ENCODE measurements at regions not wholly inside any gene's neighbourhood (a gene's known extent, or its start where the extent isn't known, plus 50 kb on each side); places are given as distances from the start of the nearest gene placed in this dataset.
"Not testable (repeated sequence)": the region's sequence is repeated elsewhere in the genome, so short reads cannot be mapped to it uniquely, and the experiment has no call there.

DNA sequence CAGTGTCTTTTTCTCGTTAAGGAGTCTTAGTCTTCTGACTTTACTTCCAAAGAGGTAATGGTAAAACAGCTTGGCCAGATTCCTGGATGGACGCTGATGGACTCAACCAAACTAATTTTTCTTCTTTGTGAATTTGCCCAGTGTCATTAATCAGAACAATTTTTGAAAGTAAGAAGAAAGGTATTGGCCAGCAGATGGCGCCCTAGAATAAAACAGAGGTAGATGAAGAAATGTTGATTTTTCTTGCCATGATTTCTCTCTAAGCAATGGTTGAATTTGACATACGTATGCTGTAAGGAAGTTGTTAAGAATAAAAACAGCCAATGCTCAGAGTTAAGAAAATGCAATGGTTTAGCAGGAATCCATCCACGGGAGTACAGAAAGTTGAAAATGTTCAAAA, 500.0 kb downstream of the DIRAS2 start:
- H3K9me3 ChIP-seq (ENCODE audit: low read depth): no peaks in the 10 kb centered on the region
- no peak overlapping the region for H3K27ac ChIP-seq
- no peaks in the 10 kb centered on the region for H3K36me3 ChIP-seq
- H3K27me3 ChIP-seq: no peaks in the 10 kb centered on the region
- TF ChIP-seq, protein P1, sequence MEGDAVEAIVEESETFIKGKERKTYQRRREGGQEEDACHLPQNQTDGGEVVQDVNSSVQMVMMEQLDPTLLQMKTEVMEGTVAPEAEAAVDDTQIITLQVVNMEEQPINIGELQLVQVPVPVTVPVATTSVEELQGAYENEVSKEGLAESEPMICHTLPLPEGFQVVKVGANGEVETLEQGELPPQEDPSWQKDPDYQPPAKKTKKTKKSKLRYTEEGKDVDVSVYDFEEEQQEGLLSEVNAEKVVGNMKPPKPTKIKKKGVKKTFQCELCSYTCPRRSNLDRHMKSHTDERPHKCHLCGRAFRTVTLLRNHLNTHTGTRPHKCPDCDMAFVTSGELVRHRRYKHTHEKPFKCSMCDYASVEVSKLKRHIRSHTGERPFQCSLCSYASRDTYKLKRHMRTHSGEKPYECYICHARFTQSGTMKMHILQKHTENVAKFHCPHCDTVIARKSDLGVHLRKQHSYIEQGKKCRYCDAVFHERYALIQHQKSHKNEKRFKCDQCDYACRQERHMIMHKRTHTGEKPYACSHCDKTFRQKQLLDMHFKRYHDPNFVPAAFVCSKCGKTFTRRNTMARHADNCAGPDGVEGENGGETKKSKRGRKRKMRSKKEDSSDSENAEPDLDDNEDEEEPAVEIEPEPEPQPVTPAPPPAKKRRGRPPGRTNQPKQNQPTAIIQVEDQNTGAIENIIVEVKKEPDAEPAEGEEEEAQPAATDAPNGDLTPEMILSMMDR (IDR thresholded peaks at IDR 0.05; ENCODE audit: low read depth, low read length): peak; percentile 52
- peaks cover 8% of the 10 kb centered on the region for H3K4me1 ChIP-seq (ENCODE audit: low read depth)
- no peak overlapping the region for H3K4me3 ChIP-seq
- peak; percentile 62 to 78 for DNase-seq (ENCODE audit: low read depth in 1 of 2, low spot score in 1 of 2)

DNA sequence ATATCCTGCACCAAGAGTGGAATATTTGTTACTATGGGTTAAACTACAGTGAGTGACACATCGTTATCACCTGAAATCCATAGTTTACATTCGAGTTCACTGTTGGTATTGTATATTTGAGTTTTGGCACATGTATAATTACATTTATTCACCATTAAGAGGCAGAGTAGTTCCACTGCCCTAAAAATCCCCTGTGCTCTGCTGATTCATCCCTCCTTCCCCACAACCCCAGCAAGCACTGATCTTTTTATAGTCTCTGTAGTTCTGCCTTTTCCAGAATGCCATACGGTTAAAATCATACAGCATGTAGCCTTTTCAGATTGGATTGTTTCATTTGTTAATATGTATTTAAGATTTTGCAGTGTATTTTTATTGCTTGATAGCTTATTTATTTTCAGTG, 495.2 kb downstream of the DIRAS2 start:
- H3K9me3 ChIP-seq (ENCODE audit: low read depth): no peaks in the 10 kb centered on the region
- no peak for DNase-seq (ENCODE audit: low read depth in 1 of 2, low spot score in 1 of 2)
- no peak overlapping the region for H3K27ac ChIP-seq
- TF ChIP-seq, protein P1 (IDR thresholded peaks at IDR 0.05; ENCODE audit: low read depth, low read length): no peak
- no peaks in the 10 kb centered on the region for H3K4me1 ChIP-seq (ENCODE audit: low read depth)
- no peak overlapping the region for H3K4me3 ChIP-seq
- no peaks in the 10 kb centered on the region for H3K36me3 ChIP-seq
- no peaks in the 10 kb centered on the region for H3K27me3 ChIP-seq

DNA sequence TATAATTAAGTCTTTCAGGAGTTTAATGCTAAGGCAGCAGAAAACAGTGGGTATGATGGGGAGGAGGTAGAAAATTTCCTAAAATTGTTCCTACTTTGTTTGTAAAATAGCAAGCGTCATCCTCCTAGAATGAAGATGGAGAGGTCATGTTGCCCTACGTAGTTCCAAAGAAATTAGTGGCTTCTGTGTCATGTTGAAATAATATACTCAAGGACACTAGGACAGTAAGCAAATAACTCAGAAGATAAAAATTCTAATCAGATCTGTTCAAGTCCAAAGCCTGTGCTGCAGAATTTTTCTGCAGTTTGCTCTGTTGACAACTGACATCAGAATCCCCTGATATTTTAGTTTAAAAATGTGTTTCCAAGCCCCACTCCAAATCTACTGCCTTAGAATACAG, 486.3 kb downstream of the DIRAS2 start:
- TF ChIP-seq, protein P1 (IDR thresholded peaks at IDR 0.05; ENCODE audit: low read depth, low read length): no peak
- Histone ChIP-seq H3K4me3 (no peak overlapping the region), H3K27ac (no peak overlapping the region), H3K4me1 (ENCODE audit: low read depth) (no peaks in the 10 kb centered on the region), H3K9me3 (ENCODE audit: low read depth) (no peaks in the 10 kb centered on the region), H3K27me3 (peaks cover 4% of the 10 kb centered on the region), H3K36me3 (no peaks in the 10 kb centered on the region)
- no peak for DNase-seq (ENCODE audit: low read depth in 1 of 2, low spot score in 1 of 2)

DNA sequence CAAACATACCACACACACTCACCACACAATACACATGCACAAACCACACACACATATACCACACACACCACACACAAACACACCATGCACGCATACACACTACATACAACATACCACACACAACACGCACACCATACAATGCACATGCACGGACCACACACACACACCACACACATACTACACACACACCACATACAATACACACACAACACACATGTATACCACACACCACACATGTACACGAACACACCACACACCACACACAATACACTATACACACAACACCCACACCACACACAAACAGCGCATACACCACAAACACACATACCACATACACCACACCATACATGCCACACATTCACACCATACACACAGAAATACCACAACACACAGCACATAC, 480.3 kb downstream of the DIRAS2 start:
- no peaks in the 10 kb centered on the region for H3K27me3 ChIP-seq
- no peak overlapping the region for H3K27ac ChIP-seq
- H3K4me3 ChIP-seq: no peak overlapping the region
- no peaks in the 10 kb centered on the region for H3K36me3 ChIP-seq
- DNase-seq (ENCODE audit: low read depth in 1 of 2, low spot score in 1 of 2): no peak
- H3K4me1 ChIP-seq (ENCODE audit: low read depth): no peaks in the 10 kb centered on the region
- TF ChIP-seq, protein P1 (IDR thresholded peaks at IDR 0.05; ENCODE audit: low read depth, low read length): no peak
- no peaks in the 10 kb centered on the region for H3K9me3 ChIP-seq (ENCODE audit: low read depth)

DNA sequence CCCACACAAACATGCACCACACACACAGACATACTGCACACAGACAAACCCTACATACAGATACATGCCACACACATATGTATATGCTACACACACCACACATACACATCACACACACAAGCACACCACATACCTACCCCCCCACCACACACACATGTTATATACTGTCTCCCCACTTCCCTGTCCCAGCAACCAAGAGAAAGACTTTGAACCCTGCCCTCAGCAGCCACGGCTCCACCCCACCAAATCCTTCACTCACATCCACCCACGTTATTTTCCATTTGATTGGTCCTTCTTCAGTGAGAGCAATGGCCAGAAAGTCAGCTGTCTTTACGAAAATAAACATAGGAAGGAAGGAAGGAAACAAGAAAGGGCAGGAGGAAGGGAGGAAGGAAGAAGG, 479.8 kb downstream of the DIRAS2 start:
- TF ChIP-seq, protein P1 (IDR thresholded peaks at IDR 0.05; ENCODE audit: low read depth, low read length): no peak
- Histone ChIP-seq H3K9me3 (ENCODE audit: low read depth) (no peaks in the 10 kb centered on the region), H3K4me1 (ENCODE audit: low read depth) (no peaks in the 10 kb centered on the region), H3K36me3 (no peaks in the 10 kb centered on the region), H3K27ac (no peak overlapping the region), H3K27me3 (no peaks in the 10 kb centered on the region), H3K4me3 (no peak overlapping the region)
- DNase-seq (ENCODE audit: low read depth in 1 of 2, low spot score in 1 of 2): no peak

DNA sequence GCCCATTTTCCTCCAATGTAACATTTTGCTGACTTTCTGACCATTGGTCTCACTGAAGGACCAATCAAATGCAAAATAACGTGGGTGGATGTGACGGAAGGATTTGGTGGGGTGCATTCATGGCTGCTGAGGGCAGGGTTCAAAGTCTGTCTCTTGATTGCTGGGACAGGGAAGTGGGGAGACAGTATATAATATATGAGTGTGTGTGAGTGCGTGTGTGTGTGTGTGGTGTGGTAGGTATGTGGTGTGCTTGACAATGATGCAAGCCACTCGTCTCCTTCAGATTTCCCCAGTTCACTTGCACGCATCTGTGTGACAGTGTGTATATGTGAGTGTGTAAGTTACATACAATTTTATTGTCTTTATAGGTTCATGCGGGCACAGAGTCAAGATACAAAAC, 477.3 kb downstream of the DIRAS2 start:
- H3K36me3 ChIP-seq: no peaks in the 10 kb centered on the region
- H3K27me3 ChIP-seq: no peaks in the 10 kb centered on the region
- no peaks in the 10 kb centered on the region for H3K9me3 ChIP-seq (ENCODE audit: low read depth)
- TF ChIP-seq, protein P1 (IDR thresholded peaks at IDR 0.05; ENCODE audit: low read depth, low read length): no peak
- peaks cover 10% of the 10 kb centered on the region for H3K4me1 ChIP-seq (ENCODE audit: low read depth)
- no peak overlapping the region for H3K4me3 ChIP-seq
- DNase-seq (ENCODE audit: low read depth in 1 of 2, low spot score in 1 of 2): no peak
- H3K27ac ChIP-seq: no peak overlapping the region

DNA sequence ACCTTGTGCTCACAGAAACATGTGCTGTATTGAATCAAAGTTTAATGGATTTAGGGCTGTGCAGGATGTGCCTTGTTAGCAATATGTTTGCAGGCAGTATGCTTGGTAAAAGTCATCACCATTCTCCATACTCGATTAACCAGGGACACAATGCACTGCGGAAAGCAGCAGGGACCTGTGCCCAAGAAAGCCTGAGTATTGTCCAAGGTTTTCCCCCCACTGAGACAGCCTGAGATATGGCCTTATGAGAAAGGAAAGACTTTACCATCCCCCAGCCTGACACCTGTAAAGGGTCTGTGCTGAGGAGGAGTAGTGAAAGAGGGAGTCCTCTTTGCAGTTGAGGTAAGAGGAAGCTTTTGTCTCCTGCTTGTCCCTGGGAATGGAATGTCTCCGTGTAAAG, 476.2 kb downstream of the DIRAS2 start:
- H3K4me1 ChIP-seq (ENCODE audit: low read depth): peaks cover 10% of the 10 kb centered on the region
- H3K4me3 ChIP-seq; H3K9me3 ChIP-seq (ENCODE audit: low read depth); DNase-seq (ENCODE audit: low read depth in 1 of 2, low spot score in 1 of 2); H3K36me3 ChIP-seq; H3K27me3 ChIP-seq; H3K27ac ChIP-seq: not testable (repeated sequence)

All from cardiac muscle cell (in vitro differentiated cells and primary cell).